IPS-18c (cell line): ENCODE measurements at regions not wholly inside any gene's neighbourhood (a gene's known extent, or its start where the extent isn't known, plus 50 kb on each side); places are given as distances from the start of the nearest gene placed in this dataset.
"Not testable (repeated sequence)": the region's sequence is repeated elsewhere in the genome, so short reads cannot be mapped to it uniquely, and the experiment has no call there.

Experiments used
- H3K4me3 ChIP-seq: 2 replicates; pipeline ENCODE4 v1.7.0; 2013; ENCODE audit warnings: low read depth, mild to moderate bottlenecking, low read length, moderate library complexity; ENCODE audit not compliant: insufficient read depth
- H3K9me3 ChIP-seq: one replicate; pipeline ENCODE4 v1.6.1; 2013; ENCODE audit warnings: mild to moderate bottlenecking, low read length, moderate library complexity; ENCODE audit not compliant: control insufficient read depth, insufficient read depth

DNA sequence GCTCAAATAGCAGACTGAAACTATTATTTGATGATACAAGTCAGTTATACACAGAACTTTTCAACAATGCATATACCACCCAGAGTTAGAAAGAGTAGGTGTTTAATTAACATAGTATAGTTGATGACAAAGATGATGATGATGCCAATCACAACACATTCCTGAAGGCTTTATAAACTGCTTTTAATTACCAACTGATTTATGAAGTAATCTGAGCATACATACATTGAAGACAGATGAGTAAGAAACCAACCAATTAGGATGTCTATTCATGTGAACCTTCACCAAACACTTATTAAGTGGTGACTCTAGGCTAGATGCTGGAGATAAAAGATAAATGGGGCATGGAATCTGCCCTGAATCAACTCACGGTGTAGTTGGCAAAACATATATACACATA is 600.9 kb upstream of the FLRT2 start:
- H3K4me3 ChIP-seq, result no peak overlapping the region
- no peaks in the 10 kb centered on the region for H3K9me3 ChIP-seq

DNA sequence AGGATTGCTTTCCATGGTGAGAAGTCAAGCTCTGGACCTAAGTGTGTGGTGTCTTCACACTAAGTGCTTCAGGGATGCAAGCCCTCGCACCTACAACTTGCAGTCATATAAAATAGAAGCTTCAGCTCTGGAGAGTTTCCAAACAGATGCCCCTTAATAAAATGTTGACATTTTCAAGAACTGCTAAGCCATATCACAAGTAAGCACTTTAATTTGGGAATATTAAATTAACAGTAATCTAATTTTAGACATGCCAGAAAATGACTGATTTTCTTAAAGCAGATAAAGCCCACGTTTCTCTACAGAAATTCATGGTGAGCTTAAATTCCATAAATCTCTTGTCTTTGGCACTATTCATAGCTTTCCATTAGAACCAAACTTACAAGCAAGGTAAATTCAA is 600.1 kb upstream of the FLRT2 start:
- Histone ChIP-seq H3K9me3 (no peaks in the 10 kb centered on the region), H3K4me3 (no peak overlapping the region)

DNA sequence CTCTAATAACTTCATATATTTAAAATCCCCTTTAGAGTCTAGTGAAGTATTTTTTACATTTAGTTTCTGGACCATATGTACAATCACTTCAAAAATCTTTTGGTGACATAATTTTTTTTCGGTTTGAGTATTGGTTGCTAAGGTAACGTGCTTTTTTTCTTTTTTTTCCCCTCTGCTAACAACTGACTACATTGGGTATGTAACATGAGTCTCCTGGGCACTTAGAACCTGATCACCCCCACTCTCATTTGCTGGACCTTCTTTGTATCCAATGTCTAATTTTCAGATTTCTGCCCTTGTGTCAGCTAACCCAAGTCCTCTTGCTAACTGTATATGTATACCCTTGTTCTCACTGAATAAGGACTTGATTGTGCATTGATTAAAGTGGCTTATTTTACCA is 592.9 kb upstream of the FLRT2 start:
- Histone ChIP-seq H3K9me3 (no peaks in the 10 kb centered on the region), H3K4me3 (no peak overlapping the region)

DNA sequence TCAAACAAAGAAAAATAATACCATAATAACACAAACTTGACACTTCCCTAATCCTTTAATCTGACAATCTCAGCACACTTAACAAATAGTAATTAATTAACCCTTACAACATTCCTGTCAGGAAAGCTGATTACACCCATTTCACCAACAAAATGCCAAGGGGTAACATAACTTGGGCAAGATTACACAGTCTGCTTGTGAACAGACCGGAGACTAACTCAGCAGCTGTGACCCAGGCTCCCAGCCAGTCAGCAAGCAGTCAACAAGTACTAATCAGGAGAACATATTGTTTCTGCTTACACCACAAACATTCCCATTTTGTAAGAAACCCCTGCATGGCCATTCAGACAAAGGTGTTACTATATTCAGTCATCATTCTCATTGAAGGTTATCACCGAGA is 592.5 kb upstream of the FLRT2 start:
- H3K9me3 ChIP-seq, result no peaks in the 10 kb centered on the region

DNA sequence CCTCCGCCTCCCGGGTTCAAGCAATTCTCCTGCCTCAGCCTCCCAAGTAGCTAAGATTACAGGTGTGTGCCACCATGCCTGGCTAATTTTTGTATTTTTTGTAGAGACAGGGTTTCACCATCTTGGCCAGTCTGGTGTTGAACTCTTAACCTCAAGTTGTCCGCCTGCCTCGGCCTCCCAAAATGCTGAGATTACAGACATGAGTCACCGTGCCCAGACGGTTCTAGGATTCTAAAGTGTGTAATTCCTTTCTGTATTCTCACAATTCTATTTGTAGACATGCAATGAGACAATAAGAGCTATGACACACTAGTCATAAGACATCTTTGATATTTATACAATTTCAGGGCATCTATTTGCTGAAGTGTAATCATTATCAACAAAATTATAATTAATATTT is 585.0 kb upstream of the FLRT2 start:
- not testable (repeated sequence) for H3K9me3 ChIP-seq, H3K4me3 ChIP-seq

More for the DNA sequence above, 592.5 kb upstream of the FLRT2 start:
- no peak overlapping the region for H3K4me3 ChIP-seq

DNA sequence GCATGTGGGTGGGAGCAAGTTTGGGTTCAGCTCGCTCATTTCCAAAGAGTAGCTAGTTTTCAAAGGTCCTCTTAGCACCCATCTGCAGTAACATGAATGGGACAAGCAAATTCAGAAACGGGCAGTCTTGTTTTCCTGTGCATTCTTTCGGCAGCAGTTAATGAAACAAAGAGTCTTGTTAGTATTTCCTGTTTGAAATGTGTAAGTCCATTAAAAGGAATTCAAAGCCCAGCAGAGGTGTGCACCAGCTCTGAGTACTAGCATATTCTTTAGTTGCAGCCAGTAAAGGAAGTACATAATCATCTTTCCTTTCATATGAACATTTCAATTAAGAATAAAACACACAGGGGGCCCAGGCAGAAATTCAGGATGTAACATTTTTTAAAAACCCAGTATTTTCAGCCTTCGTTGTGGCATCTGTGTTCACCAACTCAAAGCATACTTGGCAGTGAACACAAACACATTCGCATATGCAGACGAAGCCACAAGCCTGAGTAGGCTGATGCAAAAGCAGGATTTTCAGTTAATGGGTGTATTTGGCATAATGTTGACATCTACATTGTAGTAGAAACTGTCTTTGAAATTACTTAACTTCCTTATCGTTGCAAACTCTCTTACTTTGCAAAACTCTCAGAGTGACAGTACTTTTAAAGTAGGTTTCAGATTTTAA is 570.0 kb upstream of the FLRT2 start:
- no peaks in the 10 kb centered on the region for H3K9me3 ChIP-seq
- H3K4me3 ChIP-seq, result no peak overlapping the region

DNA sequence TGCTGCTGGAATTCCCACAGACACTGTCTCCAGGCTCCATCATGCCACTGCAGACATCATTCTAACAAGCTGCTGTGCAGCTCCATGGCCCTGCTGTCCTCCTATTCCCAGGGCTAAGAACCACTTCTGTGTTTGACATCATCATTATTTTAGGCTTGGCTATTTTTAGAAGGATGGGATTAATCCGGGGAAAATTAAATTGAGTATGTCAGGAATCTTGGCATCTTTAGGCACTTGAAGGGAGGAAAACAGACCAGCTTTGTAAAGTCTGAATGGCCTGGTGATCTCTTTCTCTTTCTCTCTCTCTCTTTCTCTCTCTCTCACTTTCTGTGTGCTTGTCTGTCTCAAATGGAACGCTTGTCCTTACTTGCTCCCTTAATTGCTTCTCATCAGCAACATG is 568.3 kb upstream of the FLRT2 start:
- no peaks in the 10 kb centered on the region for H3K9me3 ChIP-seq
- no peak overlapping the region for H3K4me3 ChIP-seq

DNA sequence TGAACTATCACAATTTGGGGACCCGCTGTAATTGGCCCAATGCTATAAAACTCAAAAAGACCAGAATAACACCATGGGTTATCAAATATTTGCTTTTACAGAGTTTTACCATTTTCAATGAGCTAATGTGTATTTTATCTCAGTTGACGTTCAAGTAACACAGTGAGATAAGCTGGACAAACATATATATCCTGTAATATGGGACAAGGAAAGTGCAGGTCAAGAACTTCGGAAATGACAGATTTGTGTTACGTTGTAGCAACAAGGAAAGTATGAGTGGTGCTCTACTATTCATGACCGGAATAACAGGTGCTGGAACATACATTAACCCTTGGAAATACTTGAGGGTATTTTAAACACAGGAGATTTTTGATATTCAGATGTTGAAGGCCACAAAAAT is 566.4 kb upstream of the FLRT2 start:
- no peaks in the 10 kb centered on the region for H3K9me3 ChIP-seq
- H3K4me3 ChIP-seq, result no peak overlapping the region

DNA sequence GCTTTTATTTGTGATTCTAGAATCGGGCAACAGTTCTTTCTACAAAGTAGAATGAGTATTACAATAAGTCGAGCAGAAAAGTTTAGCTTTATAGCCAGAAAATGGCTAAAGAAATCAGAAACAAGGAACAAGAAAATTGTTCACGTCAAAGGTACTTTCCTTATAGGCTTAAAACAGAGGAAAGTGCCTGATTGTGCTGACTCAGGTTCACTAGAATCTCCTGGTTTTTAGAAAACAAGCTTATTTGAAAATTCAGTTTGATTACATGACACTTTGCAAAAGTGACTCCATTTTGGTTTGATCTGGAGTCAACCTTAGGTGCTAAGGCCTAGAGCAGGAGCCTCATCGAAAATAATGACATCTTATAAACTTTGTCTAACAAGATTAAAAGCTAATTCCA is 564.7 kb upstream of the FLRT2 start:
- H3K9me3 ChIP-seq, result no peaks in the 10 kb centered on the region
- no peak overlapping the region for H3K4me3 ChIP-seq

DNA sequence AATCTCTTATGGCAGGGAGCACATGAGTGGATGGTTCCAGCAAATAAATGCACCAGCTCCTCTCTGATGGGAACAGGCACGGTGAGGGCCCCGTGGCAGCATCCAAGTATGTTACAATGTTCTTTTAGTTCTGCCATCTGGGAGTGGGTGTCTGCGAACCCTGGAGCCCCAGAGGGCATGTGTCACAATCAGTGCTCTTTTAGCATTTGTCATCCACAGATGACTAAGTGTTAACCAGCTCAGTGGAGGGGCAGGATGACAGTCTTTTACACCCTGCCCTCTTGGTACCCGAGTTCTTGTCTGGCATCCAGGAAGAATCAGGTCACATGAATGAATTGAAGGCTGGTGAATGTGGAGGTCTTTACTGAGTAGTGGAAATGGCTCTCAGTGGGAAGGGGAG is 560.4 kb upstream of the FLRT2 start:
- Histone ChIP-seq H3K9me3 (no peaks in the 10 kb centered on the region), H3K4me3 (no peak overlapping the region)

DNA sequence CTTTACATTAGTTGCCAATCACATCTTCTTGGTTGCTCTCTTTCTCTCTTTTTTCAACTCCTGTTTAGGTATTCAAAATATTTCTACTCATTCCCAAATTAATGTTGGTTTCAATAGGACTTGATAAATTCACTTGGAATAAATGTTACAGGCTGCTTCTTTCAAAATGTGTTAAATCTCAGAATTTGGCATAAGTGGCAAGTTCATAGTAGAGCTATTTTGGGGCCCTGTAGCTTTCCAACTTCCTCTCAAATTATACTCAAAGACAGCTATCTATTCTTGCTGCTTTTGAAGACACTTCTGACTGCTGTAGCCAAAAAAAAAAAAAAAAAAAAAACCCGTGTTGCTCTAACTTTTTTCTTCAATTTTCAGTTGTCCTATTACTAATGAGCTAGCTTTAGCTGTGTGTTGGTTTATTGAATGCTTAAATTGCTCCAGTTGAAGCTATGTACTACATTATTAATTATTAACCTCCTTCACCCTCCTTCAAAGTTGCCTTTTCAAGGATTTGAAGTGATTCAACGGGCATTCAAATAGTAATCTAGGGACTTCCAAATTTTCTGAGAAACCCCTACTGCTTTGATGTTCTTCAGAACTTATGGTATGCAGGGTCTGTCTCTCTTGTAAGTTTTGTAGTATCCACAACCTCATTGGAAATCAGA is 554.6 kb upstream of the FLRT2 start:
- Histone ChIP-seq H3K4me3 (no peak overlapping the region), H3K9me3 (no peaks in the 10 kb centered on the region)

DNA sequence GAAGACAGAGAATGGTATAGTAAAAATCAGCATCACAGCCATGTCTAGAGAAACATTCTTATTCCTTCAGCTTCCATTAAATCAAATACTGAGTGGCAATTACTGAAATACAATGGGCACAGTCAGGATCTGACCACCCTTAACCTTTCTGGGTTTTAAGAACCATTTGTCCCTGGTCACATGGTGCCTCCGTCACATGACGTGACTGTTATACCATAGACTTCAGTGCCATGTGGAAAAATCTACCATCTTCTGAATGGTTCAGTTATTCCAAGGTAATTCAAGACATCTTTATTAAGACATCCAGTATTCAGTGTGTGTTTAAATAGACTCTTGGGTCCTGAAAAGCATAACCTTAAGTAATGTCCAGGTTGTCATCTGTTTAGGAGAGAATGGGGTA is 553.1 kb upstream of the FLRT2 start:
- Histone ChIP-seq H3K4me3 (no peak overlapping the region), H3K9me3 (no peaks in the 10 kb centered on the region)

DNA sequence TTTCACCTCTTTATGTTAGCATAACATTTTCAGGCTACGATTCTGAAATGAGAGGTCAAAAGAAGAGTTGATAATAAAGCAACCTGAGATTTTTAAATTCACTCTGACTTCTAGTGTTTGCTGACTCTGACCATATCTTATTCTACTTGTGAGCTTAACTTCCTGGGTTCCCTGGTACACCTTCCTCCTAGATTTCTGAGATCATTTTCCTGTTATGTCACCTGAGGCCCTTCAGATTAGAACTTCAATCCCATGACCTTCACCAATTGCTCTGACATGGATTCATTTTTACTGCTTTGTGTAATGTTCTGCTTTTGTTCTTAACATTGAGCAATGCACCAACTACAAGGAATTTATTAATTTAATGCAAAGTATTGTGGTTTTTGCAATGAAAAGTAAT is 542.9 kb upstream of the FLRT2 start:
- no peaks in the 10 kb centered on the region for H3K9me3 ChIP-seq
- H3K4me3 ChIP-seq, result no peak overlapping the region

DNA sequence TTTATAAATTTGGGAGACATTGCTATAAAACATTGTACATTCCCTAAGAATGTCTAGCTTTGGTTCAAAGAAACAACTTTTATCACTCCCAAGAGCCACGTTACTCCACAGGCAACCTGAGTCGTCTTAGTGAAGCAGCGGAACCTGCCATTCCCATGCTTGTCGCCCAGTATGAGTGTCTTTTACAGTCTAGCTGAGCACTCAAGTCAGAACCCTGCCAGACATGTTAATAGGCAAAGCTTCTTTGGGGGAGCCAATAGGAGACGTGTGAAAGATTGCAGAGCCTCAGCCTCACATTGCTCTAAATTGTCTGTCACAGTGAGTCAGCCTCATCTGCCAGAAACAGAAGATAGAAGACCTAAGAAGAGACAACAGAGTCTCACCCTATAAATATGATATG is 541.6 kb upstream of the FLRT2 start:
- Histone ChIP-seq H3K9me3 (no peaks in the 10 kb centered on the region), H3K4me3 (no peak overlapping the region)

DNA sequence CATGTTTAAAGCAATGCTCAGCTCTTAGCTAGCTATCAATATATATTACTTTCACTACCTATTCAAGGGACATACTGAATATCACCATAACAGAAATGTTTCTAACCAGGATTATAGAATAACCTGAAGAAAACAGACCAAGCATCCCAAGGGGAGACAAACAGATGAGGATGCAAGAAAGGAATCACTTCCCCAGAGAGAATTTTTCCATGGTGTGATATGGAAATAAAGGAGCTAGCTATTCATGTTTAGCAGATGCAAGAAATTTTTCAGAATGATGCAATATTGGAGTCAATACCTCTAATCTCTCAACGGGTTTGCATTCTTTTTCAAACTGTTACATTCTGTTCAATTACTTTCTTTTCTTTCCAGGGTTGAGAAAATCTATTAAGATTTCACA is 538.9 kb upstream of the FLRT2 start:
- no peaks in the 10 kb centered on the region for H3K9me3 ChIP-seq
- no peak overlapping the region for H3K4me3 ChIP-seq

DNA sequence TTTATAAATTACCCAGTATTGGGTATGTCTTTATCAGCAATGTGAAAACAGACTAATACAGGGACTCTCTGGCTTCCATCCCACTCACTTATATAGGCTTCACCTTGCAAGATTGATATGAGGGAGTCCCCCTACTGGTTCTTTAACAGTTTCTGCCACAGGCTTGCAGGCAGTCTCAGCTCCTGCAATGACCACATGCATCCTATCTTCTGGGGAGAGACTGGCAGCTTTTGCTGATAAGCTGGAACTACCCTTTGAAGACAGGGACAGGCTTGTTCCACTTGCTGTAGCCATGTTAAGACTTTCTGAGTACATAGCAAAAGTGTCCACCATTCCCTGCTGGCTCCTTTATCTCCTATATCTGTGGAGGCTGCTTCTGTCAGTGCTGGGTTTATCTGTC is 531.7 kb upstream of the FLRT2 start:
- Histone ChIP-seq H3K9me3 (no peaks in the 10 kb centered on the region), H3K4me3 (no peak overlapping the region)

DNA sequence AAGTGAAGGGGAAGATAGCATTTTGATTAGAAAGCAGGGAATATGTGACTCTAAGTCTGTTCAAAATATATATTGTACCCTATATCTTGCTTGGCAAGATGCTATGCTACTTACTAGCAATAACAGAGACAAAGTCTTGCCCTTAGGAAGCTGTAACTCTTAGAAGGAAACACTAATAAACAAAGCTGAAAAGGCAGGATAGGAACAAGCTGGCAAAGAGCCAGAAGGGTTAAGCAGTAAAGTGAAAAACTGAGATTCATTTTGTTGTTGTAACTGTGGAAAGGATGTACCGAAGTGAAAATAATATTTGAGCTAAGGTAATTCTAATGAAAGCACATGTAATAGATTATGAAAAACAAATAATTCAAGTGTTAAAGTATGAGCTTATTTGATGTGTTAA is 527.1 kb upstream of the FLRT2 start:
- Histone ChIP-seq H3K4me3 (no peak overlapping the region), H3K9me3 (no peaks in the 10 kb centered on the region)

DNA sequence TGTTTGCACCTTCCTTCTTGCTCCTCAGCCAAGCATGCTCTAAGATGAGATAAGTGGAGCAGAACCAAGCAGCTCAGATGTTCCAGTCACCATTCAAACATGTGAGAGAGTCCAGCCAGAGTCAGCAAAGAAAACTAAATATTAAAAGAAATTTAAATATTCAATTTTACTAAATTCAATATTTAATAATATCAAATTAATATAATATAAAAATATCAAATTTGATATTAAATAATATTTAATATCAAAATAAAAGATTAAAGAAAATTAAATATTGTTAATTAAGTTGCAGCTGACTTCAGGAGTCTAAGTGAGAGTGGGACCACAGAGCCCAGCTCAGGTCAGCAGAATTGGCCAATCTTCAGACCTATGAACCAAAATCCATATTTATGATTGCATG is 526.1 kb upstream of the FLRT2 start:
- no peaks in the 10 kb centered on the region for H3K9me3 ChIP-seq

DNA sequence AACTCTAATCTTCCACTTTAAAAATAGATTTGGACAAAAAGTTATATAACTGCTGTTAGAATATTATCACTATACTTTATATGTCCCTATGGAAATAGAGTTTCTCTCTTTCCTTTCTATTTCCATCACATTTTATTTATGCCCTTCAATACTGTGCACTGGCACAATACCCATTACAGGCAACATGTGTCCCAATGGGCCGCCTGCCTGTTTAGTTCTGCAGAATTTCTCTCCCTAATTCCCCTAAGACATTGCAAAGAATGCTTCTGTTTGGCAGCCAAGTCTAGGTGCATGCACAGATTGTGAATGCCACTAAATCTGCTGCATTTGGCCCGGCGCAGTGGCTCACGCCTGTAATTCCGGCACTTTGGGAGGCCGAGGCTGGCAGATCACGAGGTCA is 520.4 kb upstream of the FLRT2 start:
- H3K9me3 ChIP-seq, result no peaks in the 10 kb centered on the region

More for the DNA sequence above, 526.1 kb upstream of the FLRT2 start:
- H3K4me3 ChIP-seq, result no peak overlapping the region

More for the DNA sequence above, 520.4 kb upstream of the FLRT2 start:
- no peak overlapping the region for H3K4me3 ChIP-seq
